Stimulated activated naive CD8-positive, alpha-beta T cell treated with anti-CD3 and anti-CD28 coated beads, Interleukin-15, Interleukin-2, amounts not matched to agents 100 U/mL and 50 U/mL, for 24 hours (primary cell): ENCODE measurements at regions not wholly inside any gene's neighbourhood (a gene's known extent, or its start where the extent isn't known, plus 50 kb on each side); places are given as distances from the start of the nearest gene placed in this dataset.
A peak's percentile ranks its signal among the peaks of the same experiment; 100 is the strongest.

Source experiments
- ATAC-seq: fragments of 150-1000 bp; cut with Tn5 transposase; one replicate; pipeline ENCODE4 v1.10.0; 2021
- DNase-seq: peaks from one replicate; pipeline ENCODE4 v3.0.0; 2021

DNA sequence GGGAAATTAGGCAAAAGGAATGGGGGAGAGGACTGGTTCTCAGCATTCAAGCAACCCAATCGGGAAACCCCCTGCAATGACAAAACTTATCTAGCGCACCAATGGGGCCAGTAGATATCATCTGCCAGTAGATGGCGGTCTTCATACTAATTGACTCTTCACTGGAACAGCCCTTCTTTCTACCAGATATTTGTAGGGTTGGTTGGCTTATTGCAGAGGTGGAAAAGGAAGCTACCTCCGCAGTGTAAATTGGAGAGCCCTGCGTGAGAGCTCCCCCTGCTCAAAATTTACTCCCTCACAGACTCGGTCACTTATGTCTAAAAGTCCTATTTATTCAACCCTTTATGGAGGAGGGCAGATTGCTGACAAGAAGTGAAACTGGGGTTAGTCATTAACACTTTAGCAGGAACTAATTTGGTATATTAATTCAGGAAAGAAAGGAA, 166.1 kb upstream of the CCND2 start:
- peak; percentile 62 for DNase-seq
- ATAC-seq, result peak; percentile 94

DNA sequence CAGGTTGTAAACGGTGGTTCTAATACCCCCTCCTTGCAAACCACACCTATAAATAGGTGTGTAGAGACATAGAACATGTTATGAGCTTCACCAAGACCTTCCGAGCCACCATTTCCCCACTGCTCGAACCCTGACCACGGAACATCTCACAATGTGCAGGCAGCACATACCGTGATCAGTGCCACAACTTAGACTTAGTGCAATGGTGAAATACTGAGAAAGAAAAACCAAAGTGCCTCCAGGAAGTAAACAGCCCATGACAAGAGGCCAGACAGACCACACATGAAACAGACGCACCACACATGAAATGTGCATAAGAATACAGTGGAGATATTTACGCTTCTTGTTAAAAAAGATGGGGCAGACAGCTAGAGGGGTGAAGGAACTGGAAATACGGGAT, 166.9 kb upstream of the CCND2 start:
- ATAC-seq, result peak; percentile 44
- DNase-seq, result no peak

DNA sequence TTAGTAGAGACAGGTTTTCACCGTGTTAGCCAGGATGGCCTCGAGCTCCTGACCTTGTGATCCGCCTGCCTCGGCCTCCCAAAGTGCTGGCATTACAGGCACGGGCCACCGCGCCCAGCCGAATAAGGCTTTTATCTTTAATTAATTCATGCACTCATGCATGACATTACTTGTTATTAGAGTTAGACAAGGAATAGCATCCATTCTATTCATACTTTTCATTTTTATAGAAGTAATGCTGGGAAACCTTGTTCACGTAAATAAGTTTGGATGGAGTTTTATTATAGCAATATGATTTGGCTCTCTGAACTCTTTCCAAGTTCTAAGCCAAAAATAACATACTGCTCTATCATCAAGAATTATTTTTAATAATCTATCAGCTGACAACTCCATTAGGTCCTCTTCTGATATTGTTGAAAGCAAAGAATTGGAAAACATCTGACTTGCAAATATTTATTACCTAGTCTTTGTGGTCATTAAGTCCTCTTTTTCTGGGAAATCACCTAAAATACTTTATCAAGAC, 168.8 kb upstream of the CCND2 start:
- ATAC-seq, result no peak
- DNase-seq, result no peak

DNA sequence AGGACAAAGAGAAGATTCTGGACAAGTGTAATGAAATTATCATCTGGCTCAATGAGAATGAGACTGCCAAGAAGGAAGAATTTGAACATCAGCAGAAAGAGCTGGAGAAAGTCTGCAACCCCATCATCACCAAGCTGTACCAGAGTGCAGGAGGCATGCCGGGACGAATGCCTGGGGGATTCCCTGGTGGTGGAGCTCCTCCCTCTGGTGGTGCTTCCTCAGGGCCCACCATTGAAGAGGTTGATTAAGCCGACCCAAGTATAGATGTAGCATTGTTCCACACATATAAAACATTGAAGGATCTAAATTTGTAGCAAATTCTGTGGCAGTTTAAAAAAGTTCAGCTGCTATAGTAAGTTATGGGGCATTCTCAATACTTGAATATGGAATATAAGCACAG, 174.3 kb upstream of the CCND2 start:
- no peak for ATAC-seq
- no peak for DNase-seq

DNA sequence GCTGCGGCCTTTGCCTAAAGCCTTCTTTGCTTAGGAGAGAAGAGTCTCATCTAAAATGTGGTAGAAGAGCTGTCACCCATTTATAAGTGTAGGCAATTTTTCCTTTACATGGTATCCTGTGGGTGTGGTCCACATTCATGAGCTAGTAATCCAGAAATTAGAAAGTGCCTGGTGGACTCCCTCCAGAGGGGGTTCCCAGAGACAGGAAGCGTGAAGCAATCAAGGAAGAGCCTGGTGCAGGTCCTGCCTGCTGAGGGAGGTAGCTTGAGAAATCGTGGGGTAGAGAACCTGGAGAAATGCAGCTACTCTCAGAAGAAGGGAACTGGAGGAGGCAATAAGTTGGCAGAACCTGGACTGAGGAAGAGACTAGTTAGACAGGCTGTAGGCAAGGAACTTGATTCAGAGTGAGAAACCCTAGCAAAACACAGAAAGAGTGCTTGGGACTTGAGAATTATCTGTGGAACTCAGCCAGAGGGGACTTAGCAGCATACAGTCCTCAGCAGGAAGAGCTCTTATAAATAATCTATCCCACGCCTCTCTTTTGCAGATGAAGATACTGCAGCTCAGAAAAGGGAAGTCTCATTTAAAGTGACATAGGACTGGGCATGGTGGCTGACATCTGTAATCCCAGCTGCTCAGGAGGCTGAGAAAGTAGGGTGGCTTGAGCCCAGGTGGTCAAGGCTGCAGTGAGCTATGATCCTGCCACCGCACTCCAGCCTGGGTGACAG, 182.4 kb upstream of the CCND2 start:
- ATAC-seq (no peak), DNase-seq (no peak)

DNA sequence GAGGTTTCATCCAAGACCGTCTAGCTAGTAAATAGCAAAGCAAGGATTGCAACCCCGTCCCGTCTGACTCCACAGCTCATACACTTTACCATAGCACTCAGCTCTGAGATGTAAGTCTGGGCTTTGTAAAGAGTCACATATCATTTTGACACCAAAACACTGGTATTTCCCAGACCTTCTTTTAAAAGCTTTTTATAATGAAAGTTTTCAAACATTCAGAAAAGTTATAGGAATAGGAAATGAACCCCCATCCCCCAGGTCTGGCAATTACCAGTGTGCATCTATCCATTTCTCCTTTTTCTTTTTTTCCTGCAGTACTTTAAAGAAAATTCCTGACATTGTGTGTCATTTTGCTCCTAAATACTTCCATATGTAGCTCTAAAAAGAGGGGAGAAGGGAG, 183.6 kb upstream of the CCND2 start:
- no peak for DNase-seq
- ATAC-seq, result no peak

DNA sequence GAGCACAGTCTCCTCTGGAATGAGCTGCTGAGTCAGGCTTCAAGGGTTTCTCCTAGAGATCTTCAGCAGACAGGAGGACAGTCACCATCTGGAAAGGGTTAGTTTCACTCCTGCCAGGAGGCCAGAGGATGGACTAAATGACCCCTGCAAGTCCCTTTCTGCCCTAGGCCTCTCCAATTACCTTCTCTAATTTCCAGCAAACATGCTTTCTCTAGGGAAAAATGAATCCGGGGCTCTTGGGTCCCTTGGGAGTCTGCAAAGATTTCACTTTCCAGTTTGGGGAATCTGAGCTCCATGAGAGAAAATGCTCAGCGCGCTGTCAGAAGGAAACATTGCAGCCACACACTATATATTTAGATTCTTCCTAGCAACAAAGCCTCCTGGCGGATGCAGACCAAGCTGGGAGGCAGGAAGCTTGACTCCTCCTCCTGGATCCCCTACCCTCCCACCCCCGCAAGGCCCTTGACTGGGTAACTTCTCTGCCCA, 184.4 kb upstream of the CCND2 start:
- DNase-seq (no peak), ATAC-seq (no peak)

DNA sequence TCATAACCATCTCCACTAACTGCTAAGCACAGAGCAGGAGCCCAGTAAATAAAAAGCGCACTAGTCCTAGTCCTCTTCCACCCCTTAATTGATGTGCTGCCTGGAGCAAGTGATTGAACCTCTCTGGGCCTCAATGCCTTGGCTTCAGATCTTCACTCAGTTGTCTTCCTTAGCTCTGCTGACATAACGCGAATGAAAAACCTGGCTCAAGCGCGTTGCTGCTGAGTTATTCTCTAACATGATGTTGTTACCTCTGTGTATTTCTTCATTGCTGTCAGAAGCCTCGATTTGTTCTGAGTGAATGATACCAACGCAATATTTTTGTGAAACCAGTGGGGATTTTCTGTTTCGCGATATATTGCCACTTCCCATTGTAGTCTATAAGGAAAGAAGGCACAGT, 185.1 kb upstream of the CCND2 start:
- DNase-seq (no peak), ATAC-seq (no peak)

DNA sequence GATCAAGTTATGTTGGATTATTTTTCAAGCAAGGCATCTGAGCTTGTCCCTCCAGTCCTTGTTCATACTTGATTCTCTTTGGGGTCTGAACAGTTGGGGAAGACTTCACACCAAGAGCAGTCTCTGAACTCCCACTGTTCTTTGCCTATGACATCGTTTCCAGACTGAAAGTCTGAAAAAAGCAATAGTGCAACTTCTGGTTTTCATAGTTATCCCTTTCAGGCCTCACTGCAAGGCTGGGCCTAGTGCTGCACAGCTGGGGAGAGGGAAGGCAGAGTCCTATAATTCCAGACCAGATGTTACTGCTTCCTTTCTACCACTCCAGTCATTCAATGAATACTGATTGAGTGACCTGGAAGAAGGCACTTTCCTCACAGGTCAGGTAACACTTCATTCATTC, 187.1 kb upstream of the CCND2 start:
- ATAC-seq (peak; percentile 40), DNase-seq (no peak)

DNA sequence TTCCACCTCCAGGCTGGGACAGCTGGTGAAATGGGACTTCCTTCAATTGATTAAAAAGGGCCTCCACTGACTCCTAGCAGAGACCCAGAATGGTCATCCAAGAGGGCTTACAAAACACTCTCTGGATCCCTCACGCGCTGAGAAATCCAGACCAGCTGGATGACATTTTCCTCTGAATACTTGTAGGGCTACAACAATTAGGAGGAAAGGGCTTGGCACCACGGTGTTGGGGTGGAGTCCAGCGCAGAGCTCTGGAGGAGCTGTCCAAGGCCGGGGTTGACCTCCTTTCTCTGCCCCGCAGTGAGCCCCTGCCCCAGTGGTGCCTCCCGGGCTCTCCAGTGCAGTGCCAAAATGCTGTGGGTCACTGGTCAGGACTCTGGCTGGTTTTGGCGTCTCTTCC, 189.0 kb upstream of the CCND2 start:
- DNase-seq (no peak), ATAC-seq (no peak)

DNA sequence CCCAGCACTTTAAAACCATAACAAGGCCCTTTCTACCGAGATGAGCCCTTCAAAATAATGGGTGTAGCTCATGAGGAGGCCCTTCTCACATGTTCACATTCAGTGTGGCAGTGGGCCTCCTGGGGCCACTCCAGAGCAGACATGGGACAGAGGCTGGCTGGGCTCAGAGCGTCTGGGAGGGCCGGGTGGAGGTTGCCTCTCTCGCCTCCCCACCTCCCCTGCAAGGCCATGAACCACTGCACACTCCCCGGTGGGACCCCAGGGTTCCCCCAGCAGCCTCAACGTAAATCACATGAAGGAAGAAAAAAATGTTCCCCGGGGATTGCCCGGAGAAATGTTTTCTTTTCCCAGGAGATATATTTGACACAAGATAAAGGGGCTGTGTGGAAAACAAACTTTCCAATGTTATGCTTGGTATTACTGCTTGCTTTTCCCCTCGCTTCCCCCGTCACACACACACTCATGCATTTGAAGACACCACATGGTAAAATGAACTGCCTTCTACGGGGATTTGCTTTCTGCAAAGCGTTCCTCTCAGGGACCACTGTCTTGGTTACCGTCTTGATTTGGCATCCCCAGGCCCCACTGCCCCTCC, 190.7 kb upstream of the CCND2 start:
- ATAC-seq, result no peak
- DNase-seq, result no peak

DNA sequence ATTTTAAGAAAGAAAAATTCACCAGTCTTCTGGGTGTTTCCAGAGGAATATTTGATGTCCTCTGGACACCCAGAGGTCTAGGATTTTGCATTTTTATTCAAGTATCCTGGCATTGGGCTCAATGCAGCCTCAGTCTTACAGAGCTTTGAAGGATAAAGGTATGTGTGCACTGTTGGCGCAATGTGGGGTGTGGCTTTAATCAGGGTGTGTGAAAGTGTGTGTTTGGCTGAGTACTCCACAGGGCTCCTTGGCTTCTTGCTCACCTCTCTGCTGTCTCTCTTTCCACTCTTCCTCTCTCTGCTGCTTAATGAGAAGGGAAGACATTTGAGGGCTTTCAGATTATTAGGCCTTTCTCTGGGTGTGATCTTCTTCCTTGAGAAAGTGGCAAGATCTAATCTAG, 193.3 kb upstream of the CCND2 start:
- DNase-seq (no peak), ATAC-seq (no peak)

DNA sequence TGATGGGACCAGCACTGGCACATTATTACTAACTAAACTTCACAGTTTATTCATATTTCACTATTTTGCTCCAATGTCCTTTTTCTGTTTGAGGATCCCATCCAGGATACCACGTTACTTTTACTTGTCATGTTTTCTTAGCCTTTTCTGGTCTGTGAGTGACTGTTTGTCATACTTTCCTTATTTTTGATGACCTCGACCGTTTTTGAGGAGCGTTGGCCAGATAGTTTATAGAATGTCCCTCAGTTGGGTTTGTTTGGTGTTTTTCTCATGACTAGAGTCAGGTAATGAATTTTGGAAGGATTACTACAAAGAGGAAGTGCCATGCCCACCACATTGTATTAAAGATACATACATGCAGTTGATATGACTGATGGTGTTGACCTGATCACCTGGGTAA, 199.4 kb upstream of the CCND2 start:
- ATAC-seq, result no peak
- DNase-seq, result no peak

DNA sequence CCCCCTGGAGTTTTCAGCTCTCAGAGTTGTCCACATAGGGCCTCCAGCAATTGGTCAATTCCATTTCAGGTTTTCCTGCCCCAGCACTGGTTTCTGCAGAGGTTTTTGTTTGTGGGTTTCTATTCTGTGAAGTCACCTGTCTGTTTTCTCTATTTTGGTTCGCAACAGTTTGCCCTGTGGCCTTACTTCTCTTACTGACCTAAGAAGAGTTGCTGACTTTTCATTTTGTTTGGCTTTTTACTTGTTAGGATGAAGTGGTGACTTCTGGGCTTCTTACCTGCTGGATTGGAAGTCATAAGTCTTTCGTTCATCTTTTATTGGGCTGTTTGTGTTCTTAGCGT, 196.4 kb upstream of the PARP11 start:
- DNase-seq, result no peak
- no peak for ATAC-seq

DNA sequence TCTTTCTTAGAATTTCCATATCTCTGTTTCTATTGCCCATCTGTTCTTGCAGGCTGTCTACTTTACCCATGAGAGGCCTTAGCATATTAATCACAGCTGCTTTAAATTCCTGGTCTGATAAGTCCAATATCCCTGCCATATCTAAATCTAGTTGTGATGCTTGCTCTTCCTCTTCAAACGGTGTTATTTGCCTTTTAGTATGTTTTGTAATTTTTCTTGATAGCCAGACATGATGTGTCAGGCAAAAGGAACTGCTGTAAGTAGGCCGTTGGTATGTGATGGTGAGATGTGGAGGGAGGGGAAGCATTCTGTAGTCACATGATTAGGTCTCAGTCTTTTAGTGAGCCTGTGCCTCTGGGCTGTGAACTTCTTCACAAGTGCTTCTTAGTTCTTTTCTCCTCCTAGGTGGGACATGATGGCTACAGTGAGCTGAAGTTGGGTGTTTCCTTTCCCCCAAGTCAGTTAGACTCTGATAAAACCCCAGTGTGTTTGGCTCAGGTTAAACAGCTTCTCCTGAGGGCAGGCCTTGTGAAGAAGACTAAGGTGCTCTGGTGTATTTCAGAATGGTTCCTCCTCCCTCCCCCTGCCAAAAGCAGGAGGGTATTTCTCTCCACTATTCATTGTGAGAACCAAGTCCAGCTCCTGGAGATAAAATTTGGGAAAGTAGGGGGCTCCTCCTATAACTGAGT, 195.9 kb upstream of the PARP11 start:
- ATAC-seq, result no peak
- DNase-seq, result no peak

DNA sequence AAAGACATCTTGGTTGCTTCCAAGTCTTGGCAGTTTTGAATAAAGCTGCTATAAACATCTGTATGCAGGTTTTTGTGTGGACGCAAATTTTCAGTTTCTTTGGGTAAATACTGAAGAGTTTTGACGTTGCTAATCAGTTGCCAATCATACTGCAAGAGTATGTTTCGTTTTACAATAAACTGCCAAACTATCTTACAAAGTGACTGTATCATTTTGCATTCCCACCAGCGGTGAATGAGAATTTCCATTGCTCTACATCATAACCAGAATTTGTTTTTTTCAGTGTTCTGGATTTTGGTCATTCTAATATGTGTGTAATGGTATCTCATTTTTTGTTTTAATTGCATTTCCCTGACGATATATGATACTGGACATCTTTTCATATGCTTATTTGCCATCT, 190.8 kb upstream of the PARP11 start:
- DNase-seq, result no peak
- no peak for ATAC-seq

DNA sequence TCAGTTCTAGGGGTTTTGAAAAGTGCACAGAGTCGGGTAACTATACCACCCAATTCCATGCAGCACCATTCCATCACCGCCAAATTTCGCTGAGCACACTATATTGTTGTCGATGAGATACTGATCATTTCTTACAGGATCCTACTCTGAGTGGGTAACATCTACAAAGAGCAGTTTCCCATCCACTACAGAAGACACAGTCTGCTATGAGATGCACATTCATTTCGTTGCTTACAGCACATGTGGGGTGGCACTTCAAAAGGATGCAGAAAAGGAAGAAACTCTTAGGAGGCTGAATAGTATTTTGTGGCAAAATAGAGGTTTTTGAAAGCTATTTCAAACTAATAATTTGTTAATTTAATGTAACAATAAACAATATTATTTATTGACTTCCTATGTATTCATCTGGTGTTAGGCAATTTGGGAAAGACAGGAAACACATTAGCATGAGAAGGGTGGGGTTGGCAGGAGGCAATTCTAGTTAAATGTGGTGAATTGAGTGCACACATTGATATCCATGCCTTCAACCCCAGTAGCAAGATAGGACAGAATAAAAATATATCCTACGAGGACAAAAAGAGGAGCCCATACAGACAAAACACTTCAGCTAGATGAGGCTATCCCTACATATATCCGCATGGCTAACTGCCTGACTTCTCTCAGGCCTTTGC, 186.8 kb upstream of the PARP11 start:
- DNase-seq, result no peak
- ATAC-seq, result no peak

DNA sequence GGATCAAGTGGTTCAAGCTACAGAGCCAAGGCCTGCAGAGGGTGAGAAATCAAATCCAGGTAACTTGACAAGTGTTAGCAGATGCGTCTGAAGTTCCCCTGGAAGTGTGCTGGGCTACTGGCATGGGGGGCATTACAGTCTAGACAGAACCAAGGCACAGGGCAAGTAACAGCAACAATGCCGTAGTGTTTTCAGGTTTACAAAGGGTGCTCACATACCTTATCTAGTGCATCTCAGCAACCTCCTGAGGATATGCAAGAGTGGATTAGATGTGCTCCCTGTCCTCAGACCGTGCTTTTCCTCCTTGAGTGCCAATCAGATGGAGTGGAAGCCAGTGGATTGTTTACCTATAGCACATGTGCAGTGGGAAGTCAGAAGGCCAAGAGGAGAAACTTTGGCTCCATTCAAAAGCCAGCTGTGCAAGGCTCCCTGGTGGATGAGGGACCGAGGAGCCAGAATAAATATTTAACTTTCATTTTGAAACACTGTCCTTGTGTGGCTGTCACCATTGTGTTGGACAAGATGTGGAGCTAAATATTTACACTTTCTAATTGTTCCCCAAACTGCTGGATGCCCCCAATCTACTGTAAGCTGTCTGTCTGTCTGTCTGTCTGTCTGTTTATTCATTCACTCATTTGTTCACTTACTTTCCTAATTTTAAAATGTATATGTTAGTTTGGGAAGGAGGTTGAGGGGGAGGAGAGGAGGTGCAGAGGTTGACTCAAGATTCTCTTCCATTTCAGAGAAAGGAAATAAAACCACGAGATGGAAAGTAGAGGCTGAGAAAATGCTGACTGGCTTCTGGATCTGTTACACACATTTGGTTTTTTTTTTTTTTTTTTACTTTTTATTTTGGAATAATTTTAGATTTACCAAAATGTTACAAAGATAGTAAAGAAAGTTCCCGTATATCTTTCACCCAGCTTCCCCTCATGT, 184.0 kb upstream of the PARP11 start:
- ATAC-seq (no peak), DNase-seq (no peak)

DNA sequence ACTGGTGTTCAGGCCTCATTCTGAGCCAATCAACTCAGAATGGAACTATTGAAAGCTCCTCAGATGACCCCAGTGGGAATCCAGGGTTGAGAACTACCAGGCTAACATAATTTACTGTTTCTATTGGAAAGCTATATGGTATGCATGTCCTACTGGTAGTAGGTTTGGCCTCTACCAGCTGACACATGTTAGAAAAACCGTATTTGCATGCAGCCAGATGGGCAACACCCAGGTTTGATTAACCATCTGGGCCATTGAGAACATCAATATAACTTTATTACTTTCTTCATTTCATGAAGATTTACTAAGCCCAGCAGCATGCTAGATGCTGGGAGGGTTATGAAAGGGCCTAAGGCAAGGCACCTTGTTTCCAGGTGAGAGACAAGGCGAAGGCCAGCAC, 181.4 kb upstream of the PARP11 start:
- ATAC-seq (no peak), DNase-seq (no peak)

DNA sequence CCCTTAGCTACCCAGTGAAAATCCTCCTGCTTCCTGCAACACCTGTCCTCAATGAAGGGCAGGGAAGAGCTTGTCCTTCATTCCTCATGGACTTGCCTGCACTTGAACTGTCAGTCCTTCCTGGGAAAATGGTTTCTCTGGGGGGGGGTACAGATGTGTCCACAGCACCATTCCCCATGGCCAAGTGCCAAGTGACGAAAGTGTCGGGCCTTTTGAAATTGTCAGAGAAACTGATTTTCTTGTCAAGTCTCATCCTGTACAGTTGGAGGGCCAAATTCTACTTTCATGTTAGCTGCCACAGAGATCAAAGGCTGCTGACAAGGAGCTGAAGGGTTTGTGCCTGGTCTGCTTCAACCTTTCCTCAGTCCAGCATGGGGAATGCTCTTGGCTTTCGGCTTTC, 179.5 kb upstream of the PARP11 start:
- DNase-seq, result no peak

DNA sequence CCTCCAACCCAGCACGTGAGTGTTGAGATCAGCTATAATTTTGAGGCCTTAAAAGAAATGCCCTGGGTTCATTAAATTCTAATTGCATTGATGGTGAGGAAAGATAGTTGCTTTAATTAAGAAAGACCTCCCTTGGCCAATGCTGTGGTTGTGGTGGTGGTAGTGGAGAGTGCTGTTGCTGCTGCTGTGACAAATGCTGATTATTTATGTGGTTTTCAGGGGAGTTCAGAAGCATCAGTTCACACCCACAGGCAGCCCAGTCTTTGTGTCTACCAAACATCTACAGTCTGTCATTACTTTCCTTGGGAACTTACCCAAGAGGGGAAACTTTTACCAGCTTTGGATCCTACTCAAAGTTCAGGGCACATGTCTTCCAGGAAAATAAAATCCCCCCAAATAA, 178.4 kb upstream of the PARP11 start:
- DNase-seq (no peak), ATAC-seq (peak; percentile 55)

More for the DNA sequence above, 179.5 kb upstream of the PARP11 start:
- no peak for ATAC-seq

DNA sequence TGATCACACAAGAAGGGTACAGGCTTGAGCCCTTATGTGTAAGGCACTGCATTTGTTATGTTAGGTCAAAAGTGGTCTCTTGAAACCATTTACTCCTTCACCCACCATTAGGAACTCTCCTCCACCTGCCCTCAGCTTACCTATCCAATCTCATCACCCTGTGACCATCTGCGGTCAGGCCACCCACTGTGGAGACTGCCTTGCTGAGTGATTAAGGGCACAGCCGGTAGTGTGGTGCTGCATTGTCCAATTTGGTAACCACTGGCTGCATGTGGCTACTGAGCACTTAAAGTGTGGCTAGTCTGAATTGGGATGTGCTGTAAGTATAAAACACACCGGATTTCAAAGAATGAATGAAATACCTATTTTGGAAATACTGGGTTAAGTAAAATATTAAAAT, 177.1 kb upstream of the PARP11 start:
- ATAC-seq, result no peak
- DNase-seq, result no peak
